ENCODE measurements at regions not wholly inside any gene's neighbourhood (a gene's known extent, or its start where the extent isn't known, plus 50 kb on each side); places are given as distances from the start of the nearest gene placed in this dataset.

- TF ChIP-seq CTCF (IDR thresholded peaks at IDR 0.05) (no peak), POLR2A (IDR thresholded peaks at IDR 0.05) (no peak)
- Histone ChIP-seq H3K9me3 (no peaks in the 10 kb centered on the region), H3K27ac (no peak overlapping the region), H3K4me1 (no peaks in the 10 kb centered on the region), H3K36me3 (no peaks in the 10 kb centered on the region), H3K4me3 (replicated peaks in 1 of 3) (no peak overlapping the region), H3K27me3 (no peaks in the 10 kb centered on the region)
- no peak for DNase-seq
- intact Hi-C loops (cut with DNase I): no loop called here
- WGBS, 2 donors: 83% methylated on average over 4 of the region's 4 CpGs
These were observed 238.8 kb upstream of the MYT1L start for GRCh38 chr2:2569836-2570235.

- no peak overlapping the region for H3K4me3 ChIP-seq (replicated peaks in 1 of 3)
- H3K36me3 ChIP-seq: no peaks in the 10 kb centered on the region
- no peak overlapping the region for H3K27ac ChIP-seq
- no peaks in the 10 kb centered on the region for H3K27me3 ChIP-seq
- no peaks in the 10 kb centered on the region for H3K9me3 ChIP-seq
- DNase-seq: no peak
- H3K4me1 ChIP-seq: no peaks in the 10 kb centered on the region
- TF ChIP-seq CTCF (IDR thresholded peaks at IDR 0.05) (no peak), POLR2A (IDR thresholded peaks at IDR 0.05) (no peak)
- 90 to 91% methylated on average over 11 of the region's 11 CpGs for WGBS, 2 donors
- intact Hi-C loops (cut with DNase I): no loop called here
These were observed 238.2 kb upstream of the MYT1L start for GRCh38 chr2:2569306-2569705.

GRCh38 chr2:2568411-2568810 lies 237.3 kb upstream of the MYT1L start:
- no peaks in the 10 kb centered on the region for H3K4me1 ChIP-seq
- 91 to 92% methylated on average over 9 of the region's 9 CpGs for WGBS, 2 donors
- TF ChIP-seq POLR2A (IDR thresholded peaks at IDR 0.05) (no peak), CTCF (IDR thresholded peaks at IDR 0.05) (no peak)
- no peak overlapping the region for H3K27ac ChIP-seq
- intact Hi-C loops (cut with DNase I): no loop called here
- H3K36me3 ChIP-seq: no peaks in the 10 kb centered on the region
- H3K4me3 ChIP-seq (replicated peaks in 1 of 3): no peak overlapping the region
- no peaks in the 10 kb centered on the region for H3K27me3 ChIP-seq
- no peaks in the 10 kb centered on the region for H3K9me3 ChIP-seq
- no peak for DNase-seq

GRCh38 chr2:2567776-2568175 lies 236.7 kb upstream of the MYT1L start:
- H3K36me3 ChIP-seq: no peaks in the 10 kb centered on the region

More at GRCh38 chr2:2567776-2568175, 236.7 kb upstream of the MYT1L start:
- no peak for DNase-seq
- Histone ChIP-seq H3K27me3 (no peaks in the 10 kb centered on the region), H3K4me1 (no peaks in the 10 kb centered on the region), H3K4me3 (replicated peaks in 1 of 3) (no peak overlapping the region), H3K27ac (no peak overlapping the region), H3K9me3 (no peaks in the 10 kb centered on the region)
- TF ChIP-seq POLR2A (IDR thresholded peaks at IDR 0.05) (no peak), CTCF (IDR thresholded peaks at IDR 0.05) (no peak)
- intact Hi-C loops (cut with DNase I): no loop called here
- WGBS, 2 donors: 85 to 89% methylated on average over 15 of the region's 15 CpGs

All from thyroid gland (tissue), 4 donors.